ENCODE measurements at regions not wholly inside any gene's neighbourhood (a gene's known extent, or its start where the extent isn't known, plus 50 kb on each side); places are given as distances from the start of the nearest gene placed in this dataset.
"Not testable (repeated sequence)": the region's sequence is repeated elsewhere in the genome, so short reads cannot be mapped to it uniquely, and the experiment has no call there.

DNA sequence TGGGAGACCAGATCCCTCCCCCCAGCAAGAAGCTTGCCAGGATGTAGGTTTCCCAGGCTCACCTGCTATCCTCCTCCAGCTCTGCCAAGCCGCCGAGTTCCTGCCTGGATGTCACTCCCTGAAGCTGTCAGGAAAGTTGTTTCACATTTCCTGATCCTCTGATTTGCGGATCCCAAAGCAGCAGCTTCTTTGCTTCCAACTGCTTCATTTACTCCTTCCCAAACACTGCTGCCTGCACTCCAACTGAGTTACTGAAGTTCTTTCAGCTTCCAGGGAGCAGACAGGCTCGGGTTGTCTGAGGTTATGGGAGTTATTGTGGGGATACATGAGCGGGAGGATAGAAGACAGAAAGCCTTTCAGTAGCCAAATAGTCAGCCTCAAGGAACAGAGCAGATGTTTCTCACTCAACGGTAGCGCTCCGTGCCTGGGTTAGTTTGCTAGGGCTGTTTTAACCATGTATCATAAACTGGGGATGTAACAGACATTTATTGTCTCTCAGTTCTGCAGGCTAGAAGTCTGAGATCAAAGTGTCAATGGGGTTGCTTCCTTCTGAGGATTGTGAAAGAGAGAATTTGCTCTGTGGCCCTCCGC is 516.0 kb downstream of the REEP3 start:
- no peak for FAIRE-seq

DNA sequence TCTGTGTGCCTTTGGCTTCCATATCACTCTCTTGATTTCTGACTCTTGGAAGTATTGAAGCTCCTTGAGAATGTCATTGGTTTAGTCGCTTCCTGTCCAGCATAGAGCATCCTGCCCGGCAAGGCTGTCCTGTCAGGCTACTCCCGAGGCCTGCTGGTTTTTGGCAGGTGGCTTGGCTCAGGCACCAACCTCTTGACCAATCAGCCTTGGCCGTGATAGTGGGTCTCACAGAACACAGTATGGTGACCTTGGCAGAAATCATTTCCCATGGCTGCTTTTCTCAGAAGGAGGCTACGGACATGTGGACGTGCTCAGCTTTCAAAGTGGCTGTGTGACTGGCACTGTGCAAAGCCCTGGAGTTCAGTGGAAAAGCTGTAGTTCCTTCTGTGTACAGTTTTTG is 516.9 kb downstream of the REEP3 start:
- FAIRE-seq, result no peak

DNA sequence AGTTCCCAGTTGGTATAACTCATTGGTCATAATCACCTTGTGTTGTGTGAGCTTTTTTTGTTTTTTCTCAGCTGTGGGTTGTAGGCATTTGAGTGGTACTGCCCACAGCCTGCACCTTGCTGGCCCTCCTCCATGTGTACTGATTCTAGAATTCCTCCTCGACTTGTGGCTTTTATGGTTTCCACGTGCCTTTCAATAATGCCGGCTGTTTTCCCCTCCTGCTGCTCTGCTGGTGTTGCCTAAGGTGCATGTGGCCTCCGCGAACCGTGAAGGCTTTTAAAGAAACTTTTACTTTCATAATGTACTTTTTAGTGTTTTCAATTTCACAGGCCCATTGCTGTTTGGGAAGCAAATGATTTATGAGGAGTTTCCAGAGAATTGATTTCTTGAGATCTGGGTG is 518.0 kb downstream of the REEP3 start:
- no peak for FAIRE-seq

DNA sequence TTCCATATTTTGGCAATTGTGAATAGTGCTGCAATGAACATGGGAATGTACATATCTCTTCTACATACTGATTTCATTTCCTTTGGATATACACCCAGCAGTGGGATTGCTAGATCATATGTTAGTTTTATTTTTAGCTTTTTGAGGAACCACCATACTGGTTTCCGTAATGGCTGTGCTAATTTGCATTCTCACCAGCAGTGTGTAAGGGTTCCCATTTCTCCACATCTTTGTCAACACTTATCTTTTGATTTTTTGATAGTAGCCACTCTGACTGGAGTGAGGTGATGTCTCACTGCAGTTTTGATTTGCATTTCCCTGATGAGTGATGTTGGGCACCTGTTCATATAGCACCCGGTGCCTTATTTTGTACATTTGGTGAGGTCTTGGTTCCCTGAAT is 519.6 kb downstream of the REEP3 start:
- no peak for FAIRE-seq

DNA sequence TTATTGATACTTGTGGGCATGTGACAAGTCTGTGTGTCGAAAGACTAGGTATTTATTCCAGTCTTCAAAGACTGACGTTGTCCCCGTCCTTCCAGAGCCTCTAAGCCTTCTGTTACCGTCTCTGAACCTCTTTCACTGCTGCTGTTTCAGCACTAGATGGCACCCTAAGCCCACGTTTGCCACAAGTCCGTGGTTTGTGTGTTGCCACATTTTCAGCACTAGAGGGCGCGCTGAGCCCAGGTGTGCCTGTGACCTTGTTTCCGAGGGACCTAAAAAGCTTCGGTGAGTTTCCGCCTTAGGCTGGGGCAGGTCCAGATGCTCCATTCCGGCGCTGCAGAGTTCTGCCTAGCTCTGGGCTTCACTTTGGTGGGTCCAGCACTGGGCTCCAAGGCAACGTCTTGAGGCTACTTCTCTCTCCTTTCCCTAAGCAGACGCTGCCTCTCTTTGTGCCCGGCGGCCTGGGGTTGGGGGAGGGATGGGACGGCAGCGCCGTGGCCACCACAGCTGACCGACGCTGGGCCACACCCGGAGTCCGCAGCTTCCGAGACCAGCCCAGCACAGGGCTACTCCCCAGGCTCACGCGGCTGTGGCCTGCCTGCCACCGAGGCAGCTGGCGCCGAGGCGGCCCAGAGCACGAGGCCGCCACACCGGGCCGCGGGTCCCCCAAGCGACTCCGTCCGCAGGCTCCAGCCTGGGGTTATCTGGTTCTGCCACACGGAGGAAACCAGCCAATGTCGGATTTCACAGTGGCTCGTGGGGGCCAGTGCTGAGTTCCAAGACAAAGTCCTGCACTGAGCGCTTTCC is 520.2 kb downstream of the REEP3 start:
- FAIRE-seq, result peak; percentile 94

DNA sequence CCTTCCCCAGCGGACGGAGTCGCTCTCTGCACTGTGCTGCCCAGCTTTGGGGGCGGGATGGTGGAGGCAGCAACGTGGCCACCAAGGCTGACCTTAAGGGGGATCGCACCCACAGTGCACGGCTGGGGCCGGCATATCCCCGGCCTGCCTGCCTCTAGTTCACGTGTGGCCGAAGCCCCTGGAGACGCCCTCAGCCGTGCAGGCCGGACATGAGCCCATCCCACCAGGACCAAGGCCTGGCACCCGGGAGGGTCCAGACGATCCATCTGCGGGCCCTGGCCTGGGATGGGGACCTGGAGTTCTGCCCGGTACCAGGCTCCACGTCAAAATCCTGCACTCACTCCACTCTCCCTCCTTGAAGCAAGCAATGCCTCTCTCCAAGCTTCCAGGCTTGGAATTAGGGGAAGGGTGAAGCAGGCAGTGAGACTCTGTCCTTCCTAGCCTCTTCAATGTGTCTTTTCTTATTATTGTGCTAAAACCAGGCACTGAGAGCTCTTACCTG is 520.8 kb downstream of the REEP3 start:
- no peak for FAIRE-seq

DNA sequence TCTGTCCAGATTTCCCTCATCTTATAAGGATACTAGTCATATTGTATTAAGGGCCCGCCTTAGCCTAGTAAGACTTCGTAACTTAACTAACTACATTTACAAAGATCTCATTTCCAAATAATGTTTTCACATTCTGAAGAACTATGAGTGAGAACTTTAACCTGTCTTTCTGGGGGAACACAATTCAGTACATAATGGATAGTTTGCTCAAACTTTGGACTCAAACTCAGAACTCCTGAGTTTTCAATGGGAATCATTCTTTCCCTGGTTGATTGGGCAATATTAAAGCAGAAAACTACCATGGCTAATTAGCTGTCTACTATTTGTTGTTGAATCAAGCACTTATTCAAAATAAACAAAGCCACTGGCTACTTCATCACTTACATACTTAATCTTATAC is 522.9 kb downstream of the REEP3 start:
- no peak for FAIRE-seq

DNA sequence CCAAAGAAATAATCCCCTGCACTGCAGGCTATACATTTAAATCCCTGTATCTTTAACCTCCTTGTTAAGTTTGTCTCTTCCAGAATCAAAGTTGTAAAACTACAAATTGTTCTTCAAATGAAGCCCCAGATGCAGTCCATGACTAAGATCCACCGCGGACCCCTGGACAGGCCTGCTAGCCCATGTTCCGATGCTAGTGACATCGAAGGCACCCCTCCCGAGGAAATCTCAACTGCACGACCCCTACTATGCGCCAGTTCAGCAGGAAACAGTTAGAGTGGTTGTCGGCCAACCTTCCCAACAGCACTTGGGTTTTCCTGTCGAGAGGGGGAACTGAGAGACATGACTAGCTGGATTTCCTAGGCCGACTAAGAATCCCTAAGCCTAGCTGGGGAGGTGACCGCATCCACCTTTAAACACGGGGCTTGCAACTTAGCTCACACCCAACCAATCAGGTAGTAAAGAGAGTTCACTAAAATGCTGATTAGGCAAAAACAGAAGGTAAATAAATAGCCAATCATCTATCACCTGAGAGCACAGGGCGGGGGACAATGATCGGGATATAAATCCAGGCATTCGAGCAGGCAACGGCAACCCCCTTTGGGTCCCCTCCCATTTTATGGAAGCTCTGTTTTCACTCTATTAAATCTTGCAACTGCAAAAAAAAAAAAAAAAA is 523.9 kb downstream of the REEP3 start:
- not testable (repeated sequence) for FAIRE-seq

DNA sequence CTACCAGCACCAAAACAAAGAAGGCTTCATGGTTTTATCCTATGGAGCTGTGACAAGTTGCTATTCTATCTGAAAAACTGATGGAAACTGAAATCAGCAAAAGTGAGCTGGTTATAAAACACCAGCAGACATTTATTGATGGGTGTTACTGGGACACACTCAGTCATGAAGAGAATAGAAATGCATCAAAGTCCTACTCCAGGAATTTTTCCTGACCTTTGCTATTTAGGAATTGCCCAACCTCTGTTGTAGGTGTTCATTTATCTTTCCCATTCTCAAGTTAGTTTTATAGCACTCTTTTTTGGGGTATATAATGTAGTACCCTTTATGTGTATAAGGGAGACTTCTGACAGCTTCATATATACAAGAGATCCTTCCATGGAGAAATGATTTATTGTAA is 533.2 kb downstream of the REEP3 start:
- FAIRE-seq, result no peak

DNA sequence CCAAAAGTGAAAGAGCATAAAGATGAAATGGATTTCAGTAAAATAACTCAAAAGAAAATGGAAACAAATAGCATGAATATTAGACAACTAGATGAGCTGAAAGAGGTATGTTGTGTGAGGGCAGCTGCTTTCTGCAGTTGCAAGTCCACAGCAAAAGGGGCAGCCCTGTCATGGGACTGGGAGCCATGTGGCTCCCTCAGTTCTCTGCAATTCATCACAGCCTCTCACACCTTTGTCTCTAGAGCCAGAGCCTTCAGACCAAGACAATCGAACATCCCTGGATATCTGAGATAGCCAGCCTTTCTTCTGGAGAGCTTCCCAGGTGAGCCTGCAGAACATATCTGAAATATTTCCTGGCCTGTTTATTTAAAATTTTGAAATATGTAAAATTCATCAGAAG is 538.7 kb downstream of the REEP3 start:
- no peak for FAIRE-seq

DNA sequence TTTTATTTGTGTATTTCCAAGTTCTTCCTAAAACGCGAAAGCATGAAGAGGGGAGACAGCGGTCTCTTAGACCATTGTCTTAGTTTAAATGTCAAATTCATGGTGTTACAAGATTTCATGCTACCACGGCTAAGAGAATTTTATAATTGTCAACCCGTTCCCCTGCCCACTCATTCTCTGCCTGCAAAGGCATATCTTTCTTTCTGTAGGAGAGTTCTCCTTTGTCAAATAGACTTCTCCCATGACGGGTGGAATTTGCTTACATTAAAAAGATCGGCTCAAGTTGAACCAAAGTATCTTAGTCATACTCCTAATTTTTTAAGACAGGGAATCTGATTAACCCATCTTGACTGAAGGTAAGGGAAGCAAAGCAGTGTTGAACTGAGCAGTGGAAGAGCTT is 539.2 kb downstream of the REEP3 start:
- FAIRE-seq, result no peak

DNA sequence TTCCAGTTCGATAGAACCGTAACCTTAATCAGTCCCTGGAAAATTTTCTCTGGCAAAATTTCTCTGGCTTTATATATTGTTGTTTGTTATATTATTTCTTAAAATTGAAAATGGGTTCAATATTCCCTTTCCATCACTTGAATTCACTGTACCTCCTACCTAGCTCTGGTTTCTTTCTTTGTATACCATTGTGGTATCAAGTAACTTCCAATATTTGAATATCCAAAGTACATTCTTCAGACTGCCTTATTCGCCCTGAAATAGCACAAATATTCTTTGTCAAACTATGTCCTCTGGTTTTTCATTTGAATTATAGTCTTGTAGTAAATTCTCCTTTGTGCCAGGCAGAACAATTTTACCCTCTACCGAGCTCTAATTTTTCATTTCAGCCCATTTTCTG is 541.6 kb downstream of the REEP3 start:
- FAIRE-seq, result no peak

DNA sequence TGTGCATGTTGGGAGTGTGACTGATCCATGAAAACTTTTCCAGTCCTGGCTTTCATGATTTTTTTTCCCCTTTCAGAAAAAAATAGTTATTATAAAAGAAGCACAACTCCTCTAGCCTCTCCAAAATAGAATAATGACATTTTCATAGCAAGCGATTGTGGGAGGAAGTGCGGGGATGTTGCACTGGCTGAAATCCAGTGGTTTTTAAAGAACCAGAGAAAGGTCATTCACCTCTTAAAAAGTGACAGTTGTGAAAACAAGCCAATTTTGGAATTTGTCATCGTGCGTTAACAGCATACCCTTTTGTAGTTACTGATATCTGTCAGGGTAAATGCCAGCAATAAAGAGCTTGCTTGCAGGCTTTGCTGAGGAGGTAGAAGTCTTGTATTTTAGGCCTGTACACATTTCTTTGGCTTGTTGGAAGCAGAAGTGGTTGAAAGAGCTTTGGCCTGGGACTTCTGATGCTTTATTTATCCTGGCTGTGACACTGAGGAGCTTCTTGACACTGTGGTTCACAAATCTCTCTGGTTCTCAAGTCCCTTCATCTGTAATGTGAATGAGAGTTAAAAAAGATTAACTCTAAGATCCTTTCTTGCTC is 545.9 kb downstream of the REEP3 start:
- FAIRE-seq, result no peak

DNA sequence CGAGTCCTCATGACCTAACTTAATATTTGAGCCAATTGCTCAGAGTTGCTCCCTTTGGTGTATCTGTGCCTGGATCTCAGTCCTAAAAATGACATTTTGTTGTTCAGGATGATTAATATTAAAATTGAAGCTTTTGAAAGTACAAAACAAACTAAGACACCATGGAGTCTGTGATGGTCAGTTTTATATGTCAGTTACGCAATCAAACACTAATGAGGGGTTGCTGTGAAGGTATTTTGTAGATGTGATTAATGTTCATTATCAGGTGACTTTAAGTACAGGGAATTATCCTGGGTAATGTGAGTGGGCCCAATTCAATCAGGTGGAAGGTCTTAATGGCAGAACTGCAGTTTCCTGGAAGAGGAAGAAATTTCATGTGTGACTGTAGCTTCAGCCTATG is 546.7 kb downstream of the REEP3 start:
- FAIRE-seq, result no peak

DNA sequence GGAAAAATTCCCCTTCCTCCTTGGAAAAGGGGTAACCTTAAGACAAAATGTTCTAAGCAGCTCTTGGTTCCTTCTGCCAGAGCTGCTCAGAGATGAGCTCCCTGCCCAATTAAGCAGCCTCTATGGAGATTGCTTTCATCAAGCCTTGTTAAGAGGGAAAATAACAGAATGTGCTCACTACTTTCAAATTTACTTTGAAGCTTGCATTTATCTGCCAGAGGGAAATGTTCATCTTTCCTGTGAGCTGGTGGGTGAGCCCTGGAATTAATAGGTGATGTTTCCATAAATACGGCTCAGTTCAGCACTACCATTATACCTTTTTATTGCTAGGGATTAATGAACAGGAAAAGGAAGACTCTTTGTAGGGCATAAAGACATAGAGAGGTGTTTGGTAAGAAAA is 549.0 kb downstream of the REEP3 start:
- FAIRE-seq, result no peak

DNA sequence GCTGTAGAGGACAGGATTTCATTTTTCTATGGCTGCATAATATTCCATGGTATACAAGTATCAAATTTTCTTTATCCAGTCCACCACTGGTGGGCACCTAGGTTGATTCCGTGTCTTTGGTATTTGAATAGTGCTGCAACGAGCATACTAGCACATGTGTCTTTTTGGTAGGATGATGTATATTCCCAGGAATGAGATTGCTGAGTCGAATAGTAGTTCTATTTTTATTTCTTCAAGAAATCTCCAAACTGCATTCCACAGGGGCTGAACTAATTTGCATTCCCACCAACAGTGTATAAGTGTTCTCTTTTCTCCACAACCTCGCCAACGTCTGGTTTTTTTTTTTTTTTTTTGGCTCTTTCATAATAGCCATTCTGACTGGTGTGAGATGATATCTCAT is 550.0 kb downstream of the REEP3 start:
- no peak for FAIRE-seq

DNA sequence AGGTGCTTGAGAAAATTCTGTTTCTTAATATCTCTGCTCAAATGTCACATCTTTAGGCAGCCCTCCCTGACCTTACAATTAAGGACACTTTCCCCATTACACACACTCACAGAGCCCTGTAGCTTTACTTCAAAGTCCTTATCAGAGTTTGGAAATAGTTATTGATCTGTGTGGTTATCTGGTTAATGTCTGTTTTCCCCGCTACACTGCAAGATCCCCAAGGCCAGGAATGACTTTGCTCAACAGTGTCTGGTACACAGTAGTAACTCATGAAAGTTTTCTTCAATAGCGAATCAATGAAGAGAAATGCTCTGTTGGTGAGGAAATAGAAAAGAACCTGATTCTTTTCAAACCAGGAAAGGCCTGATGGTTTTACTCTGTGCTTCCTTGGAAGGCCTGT is 554.4 kb downstream of the REEP3 start:
- no peak for FAIRE-seq

DNA sequence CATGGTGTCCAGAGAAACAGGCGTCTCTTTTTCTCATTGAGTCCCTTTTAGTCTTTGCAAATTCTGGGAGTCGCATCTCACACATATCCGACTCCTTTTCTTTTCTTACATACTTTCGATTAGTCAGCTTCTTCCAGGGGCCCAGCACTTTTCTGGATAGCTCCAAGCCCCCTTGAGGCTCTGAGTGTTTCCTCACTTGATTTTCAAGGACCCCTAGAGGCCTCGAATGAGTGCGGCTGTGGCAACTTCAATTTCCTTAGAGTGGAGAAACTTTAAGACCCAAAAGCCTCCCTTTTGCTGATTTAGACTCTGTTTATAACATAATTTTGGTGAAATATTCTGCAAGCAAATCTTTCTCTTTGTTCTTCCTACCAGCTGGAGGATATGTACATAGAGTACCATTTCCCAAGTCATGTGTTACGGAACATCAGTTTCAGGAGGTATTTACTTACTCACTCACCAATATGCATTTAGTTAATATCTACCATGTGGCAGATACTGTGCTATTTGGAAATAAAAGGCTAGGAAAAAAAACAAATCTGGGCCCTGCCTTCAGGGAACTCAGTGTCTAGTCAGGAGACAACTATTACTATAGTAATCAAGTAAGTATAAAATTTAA is 555.2 kb downstream of the REEP3 start:
- FAIRE-seq, result no peak

DNA sequence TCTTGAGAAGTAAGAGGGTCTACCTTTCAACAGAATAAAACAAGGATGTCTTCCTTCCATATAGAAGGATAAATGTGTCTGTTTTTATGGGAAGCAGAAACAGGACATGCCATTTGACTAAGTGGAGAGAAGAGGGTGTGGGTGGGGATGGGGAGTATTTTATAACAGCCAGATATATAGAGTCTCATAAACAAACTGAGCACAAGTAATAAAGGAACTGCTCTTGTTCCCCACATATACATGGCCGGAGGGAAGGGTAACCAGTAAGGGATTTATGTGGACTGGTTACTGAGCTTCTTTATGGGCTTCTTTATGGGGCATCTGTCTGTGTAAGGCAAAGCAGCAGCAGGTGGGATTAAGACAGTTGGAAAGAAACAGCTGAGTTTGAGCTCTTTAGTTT is 558.1 kb downstream of the REEP3 start:
- FAIRE-seq, result no peak

DNA sequence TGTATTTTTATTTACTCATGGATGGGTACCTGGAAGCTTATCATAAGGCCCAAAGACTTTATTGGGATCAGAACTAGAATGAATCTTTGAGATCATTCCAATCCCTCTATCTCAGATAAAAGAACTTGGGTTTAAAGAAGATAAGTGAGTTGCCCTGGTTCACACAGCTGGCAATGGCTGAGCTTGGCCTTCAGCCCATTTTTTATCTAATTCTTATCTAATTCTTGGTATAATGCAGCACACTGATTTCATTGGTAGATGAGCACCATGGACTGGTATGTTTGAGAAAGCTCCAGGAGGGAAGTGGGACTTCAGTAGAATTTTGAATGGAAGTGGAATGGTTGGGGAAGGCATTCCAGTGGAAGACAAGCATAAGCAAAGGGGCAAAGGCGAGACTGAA is 558.9 kb downstream of the REEP3 start:
- no peak for FAIRE-seq

DNA sequence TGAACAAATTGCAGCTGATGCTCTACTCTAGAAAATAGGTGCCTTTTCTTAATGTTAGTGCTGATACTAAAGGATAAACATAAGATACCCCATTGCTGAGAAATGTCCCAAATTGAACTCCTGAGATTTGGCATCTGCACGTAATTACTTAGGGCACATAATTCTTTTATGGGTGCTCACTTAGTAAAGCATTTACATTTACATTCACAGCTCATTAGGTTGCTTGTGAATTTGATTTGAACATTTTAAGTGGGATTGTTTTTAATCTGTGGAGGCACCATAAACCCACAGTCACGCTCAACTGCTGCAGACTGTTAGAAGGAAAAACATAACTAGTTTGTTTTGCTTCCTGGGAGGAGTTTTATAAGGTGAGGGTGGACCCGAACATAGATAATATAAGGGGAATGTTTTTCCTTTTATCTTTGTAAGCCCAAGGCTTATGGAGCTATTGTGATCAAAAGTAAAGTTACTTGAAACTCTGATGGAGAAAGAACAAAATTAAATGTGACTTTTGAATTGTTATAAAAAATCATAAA is 560.8 kb downstream of the REEP3 start:
- FAIRE-seq, result no peak

DNA sequence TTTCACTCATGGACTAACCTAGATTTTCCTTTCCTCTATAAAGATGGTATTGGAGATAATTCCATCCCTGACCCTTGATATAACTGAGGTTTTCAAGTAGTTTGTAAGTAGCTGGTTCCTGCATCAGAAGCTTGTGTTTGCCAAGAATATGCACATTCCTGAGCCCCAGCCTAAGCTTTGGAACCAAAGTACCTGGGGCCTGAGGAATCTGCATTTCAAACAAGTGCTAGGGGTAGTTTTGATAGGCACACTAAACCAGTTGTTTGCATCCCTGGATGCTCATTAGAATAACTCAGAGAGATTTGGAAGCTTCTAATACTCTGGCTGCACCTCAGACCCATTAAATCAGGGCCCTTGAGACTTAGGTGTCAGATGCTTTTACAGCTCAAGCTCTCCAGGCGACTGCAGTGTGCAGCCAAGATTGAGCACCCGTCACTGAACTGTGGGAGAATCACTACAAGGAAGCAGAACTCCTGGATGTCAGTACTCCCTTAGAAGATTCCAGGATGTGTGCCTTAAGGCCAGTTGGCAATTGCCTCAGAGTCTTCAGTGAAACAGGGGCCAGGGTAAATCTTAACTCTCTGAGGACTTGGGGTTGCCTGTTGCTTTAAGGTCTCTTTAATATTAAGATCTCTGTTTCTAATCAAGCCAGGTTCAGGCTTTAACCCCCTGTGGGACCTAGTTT is 565.0 kb downstream of the REEP3 start:
- no peak for FAIRE-seq

Measured in islet of Langerhans (tissue), 1 donor.